SK-N-SH (cell line): ENCODE measurements at regions not wholly inside any gene's neighbourhood (a gene's known extent, or its start where the extent isn't known, plus 50 kb on each side); places are given as distances from the start of the nearest gene placed in this dataset.

Experiments
- EZH2phosphoT487 ChIP-seq: fragments of 200-600 bp; sonication (generic); IDR thresholded peaks from 2 replicates; pipeline ENCODE4 v1.6.1; 2017; ENCODE audit warnings: low read depth, mixed run types, mild to moderate bottlenecking, antibody characterized with exemption, moderate library complexity, borderline replicate concordance
- MXI1 ChIP-seq: IDR thresholded peaks from 2 replicates; pipeline ENCODE4 v1.6.1; 2012; ENCODE audit warnings: mild to moderate bottlenecking, low read depth, low read length, improper control_type of control experiment
- PBX3 ChIP-seq: IDR thresholded peaks from 2 replicates; pipeline ENCODE4; 2012
- POLR2AphosphoS5 ChIP-seq: IDR thresholded peaks from 2 replicates; pipeline ENCODE4 v1.6.1; 2012; ENCODE audit warnings: low read depth, low read length
- RCOR1 ChIP-seq: fragments of 150-350 bp; IDR thresholded peaks from 2 replicates; pipeline ENCODE4 v1.6.1; 2017; ENCODE audit warnings: antibody characterized with exemption, low read length
- REST ChIP-seq: IDR thresholded peaks from 2 replicates; pipeline ENCODE4 v1.6.1; 2012; ENCODE audit warnings: mild to moderate bottlenecking, low read depth, low read length, moderate library complexity
- RFX5 ChIP-seq: IDR thresholded peaks from 2 replicates; pipeline ENCODE4 v1.6.1; 2012; ENCODE audit warnings: mild to moderate bottlenecking, improper control_type of control experiment, low read length
- TF ChIP-seq, protein P1 (sequence below): fragments of 200-600 bp; sonication (generic); IDR thresholded peaks from 2 replicates; pipeline ENCODE4 v1.6.1; 2017; ENCODE audit warnings: antibody characterized with exemption, mild to moderate bottlenecking, moderate library complexity
- TF ChIP-seq, protein P2 (sequence below): fragments of 150-350 bp; IDR thresholded peaks from 2 replicates; pipeline ENCODE4 v1.6.1; 2017; ENCODE audit warnings: antibody characterized with exemption, low read length, low read depth, borderline replicate concordance
- TF ChIP-seq, protein P3 (sequence below): fragments of 150-350 bp; IDR thresholded peaks from 2 replicates; pipeline ENCODE4 v1.6.1; 2016; ENCODE audit warnings: mild to moderate bottlenecking, low read depth, low read length
- TF ChIP-seq, protein P4 (sequence below): IDR thresholded peaks from 2 replicates; pipeline ENCODE4 v1.4.0; 2012; ENCODE audit warnings: low read depth

DNA sequence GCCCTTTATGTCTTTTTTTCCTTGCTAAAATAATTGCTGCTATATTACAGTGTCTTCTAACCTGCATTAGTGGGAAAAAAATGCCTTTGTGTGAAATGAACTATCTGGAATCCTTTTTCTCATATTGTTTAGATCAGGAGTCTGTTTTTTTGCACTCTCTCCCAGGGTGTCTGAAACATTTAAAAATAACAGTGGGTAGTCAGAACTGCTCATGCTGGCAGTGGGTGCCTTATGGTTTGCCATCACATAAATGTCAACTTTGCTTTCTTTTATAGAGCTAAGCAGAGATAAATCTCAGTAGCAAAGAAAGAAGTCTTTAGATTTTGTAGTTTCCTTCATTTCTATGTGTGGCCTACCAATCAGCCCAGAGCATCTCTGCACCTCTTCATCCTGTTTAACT lies 347.8 kb upstream of the RGMB start:
- no peak for TF ChIP-seq RCOR1
- TF ChIP-seq, protein P1, sequence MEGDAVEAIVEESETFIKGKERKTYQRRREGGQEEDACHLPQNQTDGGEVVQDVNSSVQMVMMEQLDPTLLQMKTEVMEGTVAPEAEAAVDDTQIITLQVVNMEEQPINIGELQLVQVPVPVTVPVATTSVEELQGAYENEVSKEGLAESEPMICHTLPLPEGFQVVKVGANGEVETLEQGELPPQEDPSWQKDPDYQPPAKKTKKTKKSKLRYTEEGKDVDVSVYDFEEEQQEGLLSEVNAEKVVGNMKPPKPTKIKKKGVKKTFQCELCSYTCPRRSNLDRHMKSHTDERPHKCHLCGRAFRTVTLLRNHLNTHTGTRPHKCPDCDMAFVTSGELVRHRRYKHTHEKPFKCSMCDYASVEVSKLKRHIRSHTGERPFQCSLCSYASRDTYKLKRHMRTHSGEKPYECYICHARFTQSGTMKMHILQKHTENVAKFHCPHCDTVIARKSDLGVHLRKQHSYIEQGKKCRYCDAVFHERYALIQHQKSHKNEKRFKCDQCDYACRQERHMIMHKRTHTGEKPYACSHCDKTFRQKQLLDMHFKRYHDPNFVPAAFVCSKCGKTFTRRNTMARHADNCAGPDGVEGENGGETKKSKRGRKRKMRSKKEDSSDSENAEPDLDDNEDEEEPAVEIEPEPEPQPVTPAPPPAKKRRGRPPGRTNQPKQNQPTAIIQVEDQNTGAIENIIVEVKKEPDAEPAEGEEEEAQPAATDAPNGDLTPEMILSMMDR = no peak
- TF ChIP-seq RFX5 = no peak
- TF ChIP-seq, protein P2, sequence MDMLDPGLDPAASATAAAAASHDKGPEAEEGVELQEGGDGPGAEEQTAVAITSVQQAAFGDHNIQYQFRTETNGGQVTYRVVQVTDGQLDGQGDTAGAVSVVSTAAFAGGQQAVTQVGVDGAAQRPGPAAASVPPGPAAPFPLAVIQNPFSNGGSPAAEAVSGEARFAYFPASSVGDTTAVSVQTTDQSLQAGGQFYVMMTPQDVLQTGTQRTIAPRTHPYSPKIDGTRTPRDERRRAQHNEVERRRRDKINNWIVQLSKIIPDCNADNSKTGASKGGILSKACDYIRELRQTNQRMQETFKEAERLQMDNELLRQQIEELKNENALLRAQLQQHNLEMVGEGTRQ = no peak
- TF ChIP-seq, protein P3, sequence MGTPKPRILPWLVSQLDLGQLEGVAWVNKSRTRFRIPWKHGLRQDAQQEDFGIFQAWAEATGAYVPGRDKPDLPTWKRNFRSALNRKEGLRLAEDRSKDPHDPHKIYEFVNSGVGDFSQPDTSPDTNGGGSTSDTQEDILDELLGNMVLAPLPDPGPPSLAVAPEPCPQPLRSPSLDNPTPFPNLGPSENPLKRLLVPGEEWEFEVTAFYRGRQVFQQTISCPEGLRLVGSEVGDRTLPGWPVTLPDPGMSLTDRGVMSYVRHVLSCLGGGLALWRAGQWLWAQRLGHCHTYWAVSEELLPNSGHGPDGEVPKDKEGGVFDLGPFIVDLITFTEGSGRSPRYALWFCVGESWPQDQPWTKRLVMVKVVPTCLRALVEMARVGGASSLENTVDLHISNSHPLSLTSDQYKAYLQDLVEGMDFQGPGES = no peak
- TF ChIP-seq MXI1 = no peak
- TF ChIP-seq POLR2AphosphoS5 = no peak
- TF ChIP-seq EZH2phosphoT487 = no peak
- no peak for TF ChIP-seq PBX3
- TF ChIP-seq, protein P4, sequence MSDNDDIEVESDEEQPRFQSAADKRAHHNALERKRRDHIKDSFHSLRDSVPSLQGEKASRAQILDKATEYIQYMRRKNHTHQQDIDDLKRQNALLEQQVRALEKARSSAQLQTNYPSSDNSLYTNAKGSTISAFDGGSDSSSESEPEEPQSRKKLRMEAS = no peak
- no peak for TF ChIP-seq REST
